Memory B cell (primary cell): ENCODE measurements at regions not wholly inside any gene's neighbourhood (a gene's known extent, or its start where the extent isn't known, plus 50 kb on each side); places are given as distances from the start of the nearest gene placed in this dataset.

Source experiments
- ATAC-seq: fragments of 150-1000 bp; cut with Tn5 transposase; 2 replicates; pipeline ENCODE4 v1.10.0; 2021; ENCODE audit warnings: low read depth, mild to moderate bottlenecking, moderate library complexity
- DNase-seq, 2 donors: peaks; one replicate each; pipeline ENCODE4 v3.0.0; 2022; ENCODE audit warnings: low spot score in 2 of 2
- H3K27ac Mint-ChIP-seq: one replicate; pipeline ENCODE4 v1.8.0; 2022; ENCODE audit warnings: mild to moderate bottlenecking, moderate library complexity, mixed read lengths
- H3K27me3 Mint-ChIP-seq: one replicate; pipeline ENCODE4 v1.8.0; 2022; ENCODE audit warnings: mixed read lengths
- H3K36me3 Mint-ChIP-seq: one replicate; pipeline ENCODE4 v1.8.0; 2022; ENCODE audit warnings: mild to moderate bottlenecking, mixed read lengths
- H3K4me1 Mint-ChIP-seq: one replicate; pipeline ENCODE4 v1.8.0; 2022; ENCODE audit warnings: mixed read lengths
- H3K4me3 Mint-ChIP-seq: one replicate; pipeline ENCODE4 v1.8.0; 2022; ENCODE audit warnings: mild to moderate bottlenecking, moderate library complexity, mixed read lengths
- H3K9me3 Mint-ChIP-seq: one replicate; pipeline ENCODE4 v1.8.0; 2022; ENCODE audit warnings: mixed read lengths

DNA sequence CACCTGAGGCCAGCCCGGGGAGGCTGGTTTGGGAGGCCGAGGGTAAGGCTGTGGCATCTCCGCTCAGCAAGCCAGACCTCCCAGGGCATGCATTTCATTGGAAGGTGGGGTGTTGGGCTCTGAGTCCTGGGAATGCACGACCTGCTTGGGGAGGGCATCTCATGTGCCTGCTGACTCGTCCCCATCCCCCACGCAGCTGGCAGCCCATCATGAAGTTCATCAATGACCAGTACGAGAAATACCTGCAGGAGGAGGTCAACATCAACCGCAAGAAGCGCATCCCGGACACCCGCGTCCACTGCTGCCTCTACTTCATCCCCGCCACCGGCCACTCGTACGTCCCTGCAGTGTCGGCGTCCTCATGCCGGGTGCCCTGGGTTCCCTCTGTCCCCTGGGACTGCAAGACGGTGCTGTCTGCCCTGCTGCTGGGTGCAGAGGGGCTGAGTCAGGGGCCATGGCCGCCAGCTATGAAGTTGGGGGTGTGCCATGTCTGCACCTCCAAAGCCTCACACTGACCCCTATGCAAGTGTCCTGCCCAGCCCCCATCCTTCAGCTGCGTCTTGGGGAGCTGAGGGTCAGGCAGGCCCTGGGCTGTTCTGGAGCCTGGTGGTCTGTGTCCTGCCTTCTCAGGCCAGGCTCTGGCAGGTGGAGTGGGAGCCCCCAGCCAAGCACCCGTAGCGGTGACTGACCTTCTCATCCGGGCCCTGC, 347.9 kb downstream of the SEC14L1 start:
- DNase-seq, result no peak
- Mint-ChIP-seq H3K9me3 (no peaks in the 10 kb centered on the region), H3K36me3 (peaks cover 14% of the 10 kb centered on the region), H3K4me3 (no peak overlapping the region), H3K27me3 (no peaks in the 10 kb centered on the region), H3K27ac (no peak overlapping the region), H3K4me1 (peaks cover 16% of the 10 kb centered on the region)
- no peak for ATAC-seq

GRCh38 chr17:77489239-77489892, 348.6 kb downstream of the SEC14L1 start:
- no peak overlapping the region for H3K4me3 Mint-ChIP-seq
- DNase-seq (no peak), ATAC-seq (no peak)
- no peaks in the 10 kb centered on the region for H3K27me3 Mint-ChIP-seq
- no peaks in the 10 kb centered on the region for H3K9me3 Mint-ChIP-seq
- H3K36me3 Mint-ChIP-seq, result peaks cover 14% of the 10 kb centered on the region
- no peak overlapping the region for H3K27ac Mint-ChIP-seq
- H3K4me1 Mint-ChIP-seq, result peaks cover 16% of the 10 kb centered on the region

- H3K36me3 Mint-ChIP-seq, result peaks cover 14% of the 10 kb centered on the region
- no peak overlapping the region for H3K27ac Mint-ChIP-seq
- no peak overlapping the region for H3K4me3 Mint-ChIP-seq
- H3K27me3 Mint-ChIP-seq, result no peaks in the 10 kb centered on the region
- H3K9me3 Mint-ChIP-seq, result no peaks in the 10 kb centered on the region
- H3K4me1 Mint-ChIP-seq, result peaks cover 18% of the 10 kb centered on the region
- ATAC-seq, result no peak
- no peak for DNase-seq
These were observed 349.1 kb downstream of the SEC14L1 start for GRCh38 chr17:77489893-77490255.

DNA sequence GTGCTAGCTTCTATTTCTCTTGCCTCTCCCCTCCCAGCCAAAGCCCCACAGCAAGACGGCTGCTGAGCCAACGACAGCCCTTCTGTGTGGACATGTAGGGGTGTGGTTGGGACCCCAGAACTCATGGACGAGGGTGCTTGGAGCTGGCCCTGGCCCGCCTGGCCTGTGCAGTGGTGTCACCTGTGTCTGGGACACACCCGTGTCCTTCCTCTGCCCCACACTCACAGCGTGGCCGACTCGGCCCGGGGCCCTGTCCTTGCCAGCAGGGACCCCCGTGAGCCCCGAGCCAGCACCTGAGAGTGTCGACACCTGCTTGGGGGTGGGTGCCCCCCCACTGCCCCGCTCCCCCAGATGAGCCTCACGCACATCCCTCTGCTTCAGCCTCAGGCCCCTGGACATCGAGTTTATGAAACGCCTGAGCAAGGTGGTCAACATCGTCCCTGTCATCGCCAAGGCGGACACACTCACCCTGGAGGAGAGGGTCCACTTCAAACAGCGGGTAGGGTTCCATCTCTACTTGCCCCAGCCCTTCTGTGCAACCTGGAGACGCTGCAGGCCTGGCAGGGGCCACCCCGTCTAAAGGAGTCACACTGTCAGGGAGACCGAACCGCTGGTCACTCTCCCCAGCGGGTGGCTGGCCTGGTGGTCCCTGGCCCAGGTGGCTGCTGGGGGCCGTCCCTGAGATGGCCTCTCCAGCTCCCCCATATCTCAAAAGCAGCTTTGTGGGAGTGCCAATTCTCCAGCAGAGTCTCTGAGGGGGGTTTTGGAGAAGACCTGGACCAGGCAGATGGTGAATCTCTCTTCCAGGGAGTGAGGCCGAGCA, 349.8 kb downstream of the SEC14L1 start:
- Mint-ChIP-seq H3K27me3 (no peaks in the 10 kb centered on the region), H3K36me3 (peaks cover 14% of the 10 kb centered on the region), H3K4me1 (peaks cover 21% of the 10 kb centered on the region), H3K9me3 (no peaks in the 10 kb centered on the region), H3K27ac (no peak overlapping the region), H3K4me3 (no peak overlapping the region)
- DNase-seq (no peak), ATAC-seq (no peak)

GRCh38 chr17:77491921-77492445, 351.2 kb downstream of the SEC14L1 start:
- no peaks in the 10 kb centered on the region for H3K9me3 Mint-ChIP-seq
- DNase-seq (peak; percentile 57 to 60), ATAC-seq (peak; percentile 91)
- H3K4me3 Mint-ChIP-seq, result peak overlapping the region; percentile 76
- H3K27ac Mint-ChIP-seq, result peak overlapping the region; percentile 86
- H3K4me1 Mint-ChIP-seq, result peaks cover 13% of the 10 kb centered on the region
- peaks cover 10% of the 10 kb centered on the region for H3K36me3 Mint-ChIP-seq
- H3K27me3 Mint-ChIP-seq, result no peaks in the 10 kb centered on the region

GRCh38 chr17:77492446-77493237, 351.9 kb downstream of the SEC14L1 start:
- Mint-ChIP-seq H3K9me3 (no peaks in the 10 kb centered on the region), H3K27ac (peak overlapping the region; percentile 86), H3K36me3 (peaks cover 10% of the 10 kb centered on the region), H3K4me1 (peaks cover 13% of the 10 kb centered on the region), H3K27me3 (no peaks in the 10 kb centered on the region), H3K4me3 (peak overlapping the region; percentile 76)
- DNase-seq, result no peak
- no peak for ATAC-seq

- Mint-ChIP-seq H3K4me3 (no peak overlapping the region), H3K27me3 (no peaks in the 10 kb centered on the region), H3K27ac (peak overlapping the region; percentile 86), H3K9me3 (no peaks in the 10 kb centered on the region), H3K36me3 (peaks cover 10% of the 10 kb centered on the region), H3K4me1 (peaks cover 13% of the 10 kb centered on the region)
- DNase-seq (no peak), ATAC-seq (no peak)
These were observed 352.6 kb downstream of the SEC14L1 start for GRCh38 chr17:77493238-77493820.

- H3K36me3 Mint-ChIP-seq, result peaks cover 7% of the 10 kb centered on the region
- H3K27ac Mint-ChIP-seq, result no peak overlapping the region
- no peaks in the 10 kb centered on the region for H3K9me3 Mint-ChIP-seq
- ATAC-seq (no peak), DNase-seq (no peak)
- no peaks in the 10 kb centered on the region for H3K27me3 Mint-ChIP-seq
- no peak overlapping the region for H3K4me3 Mint-ChIP-seq
- peaks cover 13% of the 10 kb centered on the region for H3K4me1 Mint-ChIP-seq
These were observed 353.3 kb downstream of the SEC14L1 start for GRCh38 chr17:77493901-77494663.

- no peaks in the 10 kb centered on the region for H3K9me3 Mint-ChIP-seq
- DNase-seq, result peak; percentile 73 to 86
- H3K27me3 Mint-ChIP-seq, result no peaks in the 10 kb centered on the region
- no peak overlapping the region for H3K4me3 Mint-ChIP-seq
- peak; percentile 36 for ATAC-seq
- H3K36me3 Mint-ChIP-seq, result peaks cover 13% of the 10 kb centered on the region
- H3K27ac Mint-ChIP-seq, result peak overlapping the region; percentile 67
- H3K4me1 Mint-ChIP-seq, result peaks cover 16% of the 10 kb centered on the region
These were observed 354.1 kb downstream of the SEC14L1 start for GRCh38 chr17:77494664-77495435.

GRCh38 chr17:77495575-77495974, 354.8 kb downstream of the SEC14L1 start:
- Mint-ChIP-seq H3K9me3 (no peaks in the 10 kb centered on the region), H3K4me1 (peaks cover 16% of the 10 kb centered on the region), H3K27ac (no peak overlapping the region), H3K4me3 (no peak overlapping the region), H3K27me3 (no peaks in the 10 kb centered on the region), H3K36me3 (peaks cover 14% of the 10 kb centered on the region)
- DNase-seq (no peak), ATAC-seq (no peak)

DNA sequence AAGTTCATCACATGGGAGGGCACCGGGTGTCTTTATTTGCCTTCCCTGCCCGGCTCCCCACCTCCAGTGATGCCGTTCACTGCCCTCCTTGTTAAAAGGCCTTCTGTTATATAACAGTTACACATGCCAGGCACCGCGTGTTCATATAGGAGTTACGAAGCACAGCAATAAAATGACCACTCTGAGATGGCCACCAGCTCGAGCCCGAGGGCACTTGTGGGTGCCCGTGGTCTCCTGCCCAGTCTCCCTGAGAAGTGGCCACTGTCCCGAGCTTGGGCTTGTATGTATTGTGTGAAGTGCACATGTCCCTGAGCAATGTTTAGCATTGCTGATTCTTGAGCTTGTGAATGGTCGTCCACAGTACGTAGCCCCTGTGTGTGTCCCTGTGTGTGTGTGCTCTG, 355.6 kb downstream of the SEC14L1 start:
- Mint-ChIP-seq H3K27me3 (no peaks in the 10 kb centered on the region), H3K36me3 (peaks cover 16% of the 10 kb centered on the region), H3K4me1 (peaks cover 16% of the 10 kb centered on the region), H3K9me3 (no peaks in the 10 kb centered on the region), H3K27ac (no peak overlapping the region), H3K4me3 (no peak overlapping the region)
- DNase-seq (no peak), ATAC-seq (no peak)

DNA sequence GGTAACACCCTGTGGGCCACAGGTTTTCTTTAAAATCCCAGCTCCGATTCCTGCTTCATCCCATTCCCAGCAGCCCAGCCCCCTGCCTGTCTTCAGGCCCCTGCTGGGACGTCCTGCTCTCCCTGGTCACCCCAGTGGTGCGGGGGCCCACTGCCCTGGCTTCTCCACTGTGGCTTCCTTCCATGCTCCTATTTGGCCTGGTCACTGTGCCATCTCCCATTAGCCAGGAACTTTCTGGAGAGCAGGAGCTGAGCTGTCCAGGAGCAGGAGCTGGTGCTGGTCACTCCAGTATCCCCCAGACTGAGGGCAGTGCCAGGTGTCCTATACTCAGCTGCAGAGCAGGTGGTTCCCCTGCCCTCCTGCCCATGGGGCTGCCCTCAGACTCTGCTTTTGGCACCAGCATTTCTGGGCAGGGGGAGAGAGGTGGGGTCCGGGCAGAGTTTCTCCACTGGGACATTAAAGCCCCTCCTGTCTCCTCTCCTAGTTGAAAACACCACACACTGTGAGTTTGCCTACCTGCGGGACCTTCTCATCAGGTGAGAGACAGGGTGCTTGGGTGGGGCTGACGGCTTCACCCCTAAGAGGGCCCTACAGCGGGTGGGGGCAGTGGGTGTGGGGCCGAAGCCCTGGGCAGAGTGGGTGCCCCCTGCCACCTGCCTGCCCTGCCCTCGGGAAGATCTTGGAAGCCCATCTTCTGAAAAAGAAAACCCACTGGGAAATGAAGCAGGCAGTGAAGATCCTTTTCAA, 356.2 kb downstream of the SEC14L1 start:
- Mint-ChIP-seq H3K4me3 (no peak overlapping the region), H3K9me3 (no peaks in the 10 kb centered on the region), H3K36me3 (peaks cover 17% of the 10 kb centered on the region), H3K4me1 (peaks cover 12% of the 10 kb centered on the region), H3K27me3 (no peaks in the 10 kb centered on the region), H3K27ac (no peak overlapping the region)
- DNase-seq (no peak), ATAC-seq (no peak)
